ENCODE measurements at regions not wholly inside any gene's neighbourhood (a gene's known extent, or its start where the extent isn't known, plus 50 kb on each side); places are given as distances from the start of the nearest gene placed in this dataset.

DNA sequence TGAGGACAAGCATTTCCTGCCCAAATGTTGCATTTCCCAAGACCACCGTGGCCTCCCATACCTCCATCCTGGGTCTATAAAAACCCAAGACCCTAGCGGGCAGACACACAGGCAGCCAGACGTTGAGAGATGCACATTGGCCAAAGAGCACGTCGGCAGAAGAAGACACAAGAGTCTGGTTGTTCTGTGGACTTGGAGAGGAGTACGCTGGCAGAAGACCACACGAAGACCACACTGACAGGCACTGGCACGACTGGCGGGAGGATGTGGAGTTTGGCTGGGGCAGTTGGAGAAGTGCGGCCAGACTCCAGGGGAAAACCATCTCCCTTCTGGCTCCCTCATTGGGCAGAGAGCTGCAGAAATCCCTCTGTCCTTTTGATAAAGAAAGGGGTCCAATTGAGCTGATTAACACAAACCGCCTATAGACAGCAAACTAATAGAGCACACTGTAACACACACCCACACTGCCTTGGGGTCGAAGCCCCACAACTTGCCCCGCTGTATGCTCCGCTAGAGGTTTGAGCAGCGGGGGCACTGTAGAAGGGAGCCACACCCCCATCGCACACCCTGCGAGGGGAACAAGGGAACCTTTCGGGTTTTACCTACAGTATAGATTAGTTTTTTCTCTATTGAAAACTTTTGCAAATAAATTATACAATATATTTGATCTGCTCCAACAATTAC is 376.7 kb upstream of the KLHL4 start:
- Histone ChIP-seq H2AFZ (ENCODE audit: low read length) (no peak overlapping the region), H3K79me2 (ENCODE audit: insufficient read depth, low read length) (no peaks in the 10 kb centered on the region), H3K9ac (ENCODE audit: insufficient read depth, low read depth, low read length) (no peak overlapping the region), H3K4me2 (ENCODE audit: low read depth, low read length) (no peak overlapping the region), H3K4me3 (replicated peaks in 1 of 3; ENCODE audit: insufficient read depth in 1 of 3, low read depth in 2 of 3, low read length in 3 of 3) (no peak overlapping the region), H3K27me3 (ENCODE audit: control insufficient read depth in 1 of 2, insufficient read depth in 2 of 2, low read length in 2 of 2) (no peaks in the 10 kb centered on the region), H3K4me1 (ENCODE audit: insufficient read depth, low read length) (no peaks in the 10 kb centered on the region), H3K9me3 (ENCODE audit: low read length) (no peaks in the 10 kb centered on the region), H3K27ac (ENCODE audit: extremely low read length, insufficient read depth, low read length) (no peak overlapping the region), H4K20me1 (ENCODE audit: insufficient read depth, low read length) (no peaks in the 10 kb centered on the region), H3K36me3 (replicated peaks in 1 of 2; ENCODE audit: control insufficient read depth in 1 of 2, insufficient read depth in 2 of 2, low read length in 2 of 2) (no peaks in the 10 kb centered on the region)
- no TSS peak for BruUV-seq (replicated peaks)
- intact Hi-C loops (cut with micrococcal nuclease; ENCODE audit: unreplicated experiment) (no loop called here), in situ Hi-C loops (cut with HindIII; ENCODE audit: extremely low pct_ligation_motif_present, low pct_unique_long_range_greater_than_20kb) (no loop called here)
- no peak for ATAC-seq
- FAIRE-seq = no peak
- no peak for DNase-seq (ENCODE audit: low spot score)
- ChIA-PET CTCF (ENCODE audit: low intra/inter-chr PET ratio, low total read pairs) (no interaction called here), POLR2A (no interaction called here)
- no peak for TF ChIP-seq SAP130 (CRISPR knock-in tag; IDR thresholded peaks at IDR 0.05; ENCODE audit: low read depth)
- no peak for TF ChIP-seq NFATC3 (CRISPR knock-in tag; IDR thresholded peaks at IDR 0.05)
- no peak for TF ChIP-seq ZNF235 (CRISPR knock-in tag; IDR thresholded peaks at IDR 0.05; ENCODE audit: borderline replicate concordance)
- TF ChIP-seq ZSCAN20 (CRISPR knock-in tag; IDR thresholded peaks at IDR 0.05; ENCODE audit: borderline replicate concordance) = no peak
- TF ChIP-seq, protein P1, sequence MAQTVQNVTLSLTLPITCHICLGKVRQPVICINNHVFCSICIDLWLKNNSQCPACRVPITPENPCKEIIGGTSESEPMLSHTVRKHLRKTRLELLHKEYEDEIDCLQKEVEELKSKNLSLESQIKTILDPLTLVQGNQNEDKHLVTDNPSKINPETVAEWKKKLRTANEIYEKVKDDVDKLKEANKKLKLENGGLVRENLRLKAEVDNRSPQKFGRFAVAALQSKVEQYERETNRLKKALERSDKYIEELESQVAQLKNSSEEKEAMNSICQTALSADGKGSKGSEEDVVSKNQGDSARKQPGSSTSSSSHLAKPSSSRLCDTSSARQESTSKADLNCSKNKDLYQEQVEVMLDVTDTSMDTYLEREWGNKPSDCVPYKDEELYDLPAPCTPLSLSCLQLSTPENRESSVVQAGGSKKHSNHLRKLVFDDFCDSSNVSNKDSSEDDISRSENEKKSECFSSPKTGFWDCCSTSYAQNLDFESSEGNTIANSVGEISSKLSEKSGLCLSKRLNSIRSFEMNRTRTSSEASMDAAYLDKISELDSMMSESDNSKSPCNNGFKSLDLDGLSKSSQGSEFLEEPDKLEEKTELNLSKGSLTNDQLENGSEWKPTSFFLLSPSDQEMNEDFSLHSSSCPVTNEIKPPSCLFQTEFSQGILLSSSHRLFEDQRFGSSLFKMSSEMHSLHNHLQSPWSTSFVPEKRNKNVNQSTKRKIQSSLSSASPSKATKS (CRISPR knock-in tag; IDR thresholded peaks at IDR 0.05) = no peak
- no peak for TF ChIP-seq IKZF4 (CRISPR knock-in tag; IDR thresholded peaks at IDR 0.05; ENCODE audit: borderline replicate concordance, low read depth, not compliant biosample characterization)
- no peak for TF ChIP-seq ZNF678 (CRISPR knock-in tag; IDR thresholded peaks at IDR 0.05)
- no peak for TF ChIP-seq JUN (CRISPR knock-in tag; IDR thresholded peaks at IDR 0.05)
- TF ChIP-seq, protein P2, sequence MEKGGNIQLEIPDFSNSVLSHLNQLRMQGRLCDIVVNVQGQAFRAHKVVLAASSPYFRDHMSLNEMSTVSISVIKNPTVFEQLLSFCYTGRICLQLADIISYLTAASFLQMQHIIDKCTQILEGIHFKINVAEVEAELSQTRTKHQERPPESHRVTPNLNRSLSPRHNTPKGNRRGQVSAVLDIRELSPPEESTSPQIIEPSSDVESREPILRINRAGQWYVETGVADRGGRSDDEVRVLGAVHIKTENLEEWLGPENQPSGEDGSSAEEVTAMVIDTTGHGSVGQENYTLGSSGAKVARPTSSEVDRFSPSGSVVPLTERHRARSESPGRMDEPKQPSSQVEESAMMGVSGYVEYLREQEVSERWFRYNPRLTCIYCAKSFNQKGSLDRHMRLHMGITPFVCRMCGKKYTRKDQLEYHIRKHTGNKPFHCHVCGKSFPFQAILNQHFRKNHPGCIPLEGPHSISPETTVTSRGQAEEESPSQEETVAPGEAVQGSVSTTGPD (CRISPR knock-in tag; IDR thresholded peaks at IDR 0.05) = no peak
- TF ChIP-seq ATM (IDR thresholded peaks at IDR 0.05; ENCODE audit: borderline replicate concordance) = no peak
- TF ChIP-seq, protein P3, sequence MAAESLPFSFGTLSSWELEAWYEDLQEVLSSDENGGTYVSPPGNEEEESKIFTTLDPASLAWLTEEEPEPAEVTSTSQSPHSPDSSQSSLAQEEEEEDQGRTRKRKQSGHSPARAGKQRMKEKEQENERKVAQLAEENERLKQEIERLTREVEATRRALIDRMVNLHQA (CRISPR knock-in tag; IDR thresholded peaks at IDR 0.05) = no peak
- TF ChIP-seq ZNF10 (CRISPR knock-in tag; IDR thresholded peaks at IDR 0.05; ENCODE audit: borderline replicate concordance, low read depth) = no peak
- TF ChIP-seq ZNF7 (CRISPR knock-in tag; IDR thresholded peaks at IDR 0.05) = no peak
- no peak for TF ChIP-seq NFKBIZ (CRISPR knock-in tag; IDR thresholded peaks at IDR 0.05)
- no peak for TF ChIP-seq ATRX (CRISPR knock-in tag; IDR thresholded peaks at IDR 0.05; ENCODE audit: borderline replicate concordance)
- TF ChIP-seq, protein P4, sequence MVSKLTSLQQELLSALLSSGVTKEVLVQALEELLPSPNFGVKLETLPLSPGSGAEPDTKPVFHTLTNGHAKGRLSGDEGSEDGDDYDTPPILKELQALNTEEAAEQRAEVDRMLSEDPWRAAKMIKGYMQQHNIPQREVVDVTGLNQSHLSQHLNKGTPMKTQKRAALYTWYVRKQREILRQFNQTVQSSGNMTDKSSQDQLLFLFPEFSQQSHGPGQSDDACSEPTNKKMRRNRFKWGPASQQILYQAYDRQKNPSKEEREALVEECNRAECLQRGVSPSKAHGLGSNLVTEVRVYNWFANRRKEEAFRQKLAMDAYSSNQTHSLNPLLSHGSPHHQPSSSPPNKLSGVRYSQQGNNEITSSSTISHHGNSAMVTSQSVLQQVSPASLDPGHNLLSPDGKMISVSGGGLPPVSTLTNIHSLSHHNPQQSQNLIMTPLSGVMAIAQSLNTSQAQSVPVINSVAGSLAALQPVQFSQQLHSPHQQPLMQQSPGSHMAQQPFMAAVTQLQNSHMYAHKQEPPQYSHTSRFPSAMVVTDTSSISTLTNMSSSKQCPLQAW (CRISPR knock-in tag; IDR thresholded peaks at IDR 0.05) = no peak
- WGBS (ENCODE audit: low lambda C conversion rate) = 60% methylated on average over 1 of the region's 18 CpGs

Measured in HepG2 (cell line).